SK-N-MC (cell line): ENCODE measurements at regions not wholly inside any gene's neighbourhood (a gene's known extent, or its start where the extent isn't known, plus 50 kb on each side); places are given as distances from the start of the nearest gene placed in this dataset.

Experiments
- EZH2 ChIP-seq: fragments of 200-600 bp; sonication (generic); IDR thresholded peaks from one replicate; pipeline ENCODE4 v1.6.1; 2017; ENCODE audit warnings: antibody characterized with exemption
- FOXP2 ChIP-seq: optimal IDR thresholded peaks from 2 replicates; pipeline ENCODE3; 2011; ENCODE audit warnings: mild to moderate bottlenecking, moderate library complexity; ENCODE audit not compliant: insufficient read depth; ENCODE audit errors: extremely low read length, control extremely low read depth
- POLR2AphosphoS5 ChIP-seq: IDR thresholded peaks from 2 replicates; pipeline ENCODE4 v1.6.1; 2012; ENCODE audit warnings: mild to moderate bottlenecking, low read depth, low read length, borderline replicate concordance

DNA sequence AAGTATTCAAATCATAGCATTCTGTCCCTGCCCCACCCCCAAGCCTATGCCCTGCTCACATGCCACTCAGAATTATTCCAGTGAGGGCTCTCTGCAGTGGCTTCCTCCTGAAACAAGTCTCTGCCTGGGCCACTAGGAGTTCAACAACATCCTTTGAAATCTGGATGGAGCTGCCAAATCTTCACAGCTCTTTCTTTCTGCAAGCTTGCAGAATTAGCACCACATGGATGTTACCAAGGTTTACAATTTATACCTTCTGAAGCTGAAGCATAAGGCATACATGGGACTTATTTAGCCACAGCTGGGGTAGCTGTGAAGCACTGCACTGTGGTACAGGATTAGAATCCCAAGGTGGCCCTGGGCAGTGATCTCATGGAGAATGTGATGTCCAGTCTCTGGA, 577.5 kb downstream of the CD109 start:
- TF ChIP-seq EZH2: no peak
- no peak for TF ChIP-seq POLR2AphosphoS5
- no peak for TF ChIP-seq FOXP2
